ENCODE measurements at regions not wholly inside any gene's neighbourhood (a gene's known extent, or its start where the extent isn't known, plus 50 kb on each side); places are given as distances from the start of the nearest gene placed in this dataset.
"Not testable (repeated sequence)": the region's sequence is repeated elsewhere in the genome, so short reads cannot be mapped to it uniquely, and the experiment has no call there.

- no peak for DNase-seq
These were observed 167.9 kb upstream of the MAN1A1 start for GRCh38 chr6:119517428-119517827.

GRCh38 chr6:119514345-119514744 lies 164.8 kb upstream of the MAN1A1 start:
- DNase-seq = no peak

- no peak for DNase-seq
These were observed 161.5 kb upstream of the MAN1A1 start for GRCh38 chr6:119511024-119511423.

GRCh38 chr6:119510246-119510645 lies 160.7 kb upstream of the MAN1A1 start:
- DNase-seq = no peak

GRCh38 chr6:119506631-119507174 lies 157.1 kb upstream of the MAN1A1 start:
- DNase-seq = no peak

- no peak for DNase-seq
These were observed 152.4 kb upstream of the MAN1A1 start for GRCh38 chr6:119501798-119502483.

GRCh38 chr6:119499797-119500196 lies 150.2 kb upstream of the MAN1A1 start:
- no peak for DNase-seq

GRCh38 chr6:119497988-119498727 lies 148.6 kb upstream of the MAN1A1 start:
- no peak for DNase-seq

GRCh38 chr6:119495230-119495683 lies 145.7 kb upstream of the MAN1A1 start:
- no peak for DNase-seq

GRCh38 chr6:119493980-119494379 lies 144.4 kb upstream of the MAN1A1 start:
- DNase-seq = no peak

GRCh38 chr6:119491112-119491511 lies 141.6 kb upstream of the MAN1A1 start:
- not testable (repeated sequence) for DNase-seq

GRCh38 chr6:119490050-119490449 lies 140.5 kb upstream of the MAN1A1 start:
- not testable (repeated sequence) for DNase-seq

- DNase-seq = no peak
These were observed 135.0 kb upstream of the MAN1A1 start for GRCh38 chr6:119484598-119484997.

- no peak for DNase-seq
These were observed 134.3 kb upstream of the MAN1A1 start for GRCh38 chr6:119483908-119484307.

- DNase-seq = no peak
These were observed 133.3 kb upstream of the MAN1A1 start for GRCh38 chr6:119482850-119483285.

GRCh38 chr6:119481976-119482375 lies 132.4 kb upstream of the MAN1A1 start:
- DNase-seq = no peak

- DNase-seq = no peak
These were observed 131.5 kb upstream of the MAN1A1 start for GRCh38 chr6:119480961-119481497.

GRCh38 chr6:119479860-119480655 lies 130.5 kb upstream of the MAN1A1 start:
- DNase-seq = no peak

- DNase-seq = no peak
These were observed 127.0 kb upstream of the MAN1A1 start for GRCh38 chr6:119476554-119476953.

- no peak for DNase-seq
These were observed 126.5 kb upstream of the MAN1A1 start for GRCh38 chr6:119476024-119476423.

GRCh38 chr6:119470893-119471542 lies 121.5 kb upstream of the MAN1A1 start:
- no peak for DNase-seq

GRCh38 chr6:119467488-119468081 lies 118.0 kb upstream of the MAN1A1 start:
- no peak for DNase-seq

All from CD4-positive, alpha-beta T cell treated with Interleukin-17A for 1 hour (primary cell).